Right lobe of liver (tissue), 4 donors: ENCODE measurements at regions not wholly inside any gene's neighbourhood (a gene's known extent, or its start where the extent isn't known, plus 50 kb on each side); places are given as distances from the start of the nearest gene placed in this dataset.

ENCODE experiments used
- CTCF ChIP-seq, 4 donors: fragments of 200-600 bp in 3 of 4; fragments of 450-650 bp in 1 of 4; IDR thresholded peaks; one replicate each; pipeline versions ENCODE4 v1.5.1 to v1.8.0; 2016 to 2022; ENCODE audit warnings: antibody characterized with exemption in 4 of 4, mild to moderate bottlenecking in 2 of 4
- POLR2A ChIP-seq: fragments of 450-650 bp; IDR thresholded peaks from one replicate; pipeline ENCODE4 v1.6.1; 2017; ENCODE audit warnings: antibody characterized with exemption, mild to moderate bottlenecking
- donor health status: DM: no; HTN: no; CAD: no.
- donor health status: DM: no; HTN: no; CAD: no.
- donor health status: DM: no; HTN: yes; CAD: no.

DNA sequence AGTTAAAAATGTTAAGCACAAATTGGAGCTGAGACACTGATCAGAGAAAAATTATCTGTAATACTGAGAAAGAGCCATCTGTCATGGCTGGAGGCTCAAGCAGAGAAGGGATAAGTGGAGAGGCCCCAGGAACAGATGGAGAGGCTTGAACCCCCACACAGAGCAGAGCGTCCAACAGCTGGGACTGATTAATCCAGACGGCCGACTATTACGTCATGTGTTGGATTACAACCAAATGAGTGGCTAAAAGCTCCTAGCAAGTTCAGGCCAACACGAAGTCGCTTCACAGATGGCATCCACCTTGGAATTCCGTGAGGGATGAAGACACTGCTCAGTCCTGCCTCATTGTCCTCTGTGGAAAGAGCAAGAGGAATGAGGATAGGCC lies 57.7 kb upstream of the ATXN3L start:
- TF ChIP-seq CTCF (IDR thresholded peaks at IDR 0.05) (no peak), POLR2A (no peak)
